Gastroesophageal sphincter (tissue), 3 donors: ENCODE measurements at regions not wholly inside any gene's neighbourhood (a gene's known extent, or its start where the extent isn't known, plus 50 kb on each side); places are given as distances from the start of the nearest gene placed in this dataset.

ENCODE experiments used
- EP300 ChIP-seq: sonication (generic); formaldehyde crosslinking; IDR thresholded peaks from one replicate; pipeline ENCODE4 v1.6.1; 2017; ENCODE audit warnings: antibody characterized with exemption, mild to moderate bottlenecking
- POLR2AphosphoS5 ChIP-seq: sonication (generic); formaldehyde crosslinking; IDR thresholded peaks from one replicate; pipeline ENCODE4 v1.6.1; 2017; ENCODE audit warnings: antibody characterized with exemption
- TF ChIP-seq, protein P1 (sequence below), 4 experiments: fragments of 200-600 bp in 2 of 4; fragments of 450-650 bp in 2 of 4; sonication (generic) in 1 of 4; IDR thresholded peaks; one replicate each; pipeline ENCODE4 v1.5.1; 2017 to 2019; ENCODE audit warnings: antibody characterized with exemption in 4 of 4, mild to moderate bottlenecking in 2 of 4, moderate library complexity in 2 of 4

DNA sequence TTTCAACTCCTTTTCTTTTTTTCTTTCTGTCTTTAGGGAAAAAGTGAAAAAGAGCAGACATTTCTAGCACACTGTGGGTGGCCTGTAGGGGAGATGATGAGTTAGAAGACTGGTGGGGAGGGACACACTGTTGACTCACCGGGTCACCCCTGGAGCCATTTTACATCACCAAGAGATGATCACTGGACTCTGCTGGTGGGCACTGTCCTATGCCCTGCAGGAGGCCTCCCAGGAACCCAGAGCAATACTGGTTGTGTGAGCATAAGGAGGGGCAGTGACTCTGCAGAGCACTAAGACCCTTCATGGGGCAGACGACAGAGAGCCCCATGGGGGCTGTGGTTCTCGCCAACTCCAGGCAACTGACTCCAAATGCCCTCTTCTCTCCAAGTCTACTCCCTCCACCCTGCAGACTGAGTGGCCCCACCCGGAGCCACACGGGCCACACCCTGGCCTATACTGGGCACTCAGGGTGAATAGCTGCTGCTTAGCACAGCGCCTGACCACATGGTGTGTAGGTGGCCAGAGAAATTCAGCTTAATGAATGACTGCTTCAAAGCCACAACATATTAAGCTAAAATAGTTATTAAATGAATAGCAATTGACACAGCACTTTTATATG, 177.5 kb downstream of the CDC5L start:
- TF ChIP-seq, protein P1, sequence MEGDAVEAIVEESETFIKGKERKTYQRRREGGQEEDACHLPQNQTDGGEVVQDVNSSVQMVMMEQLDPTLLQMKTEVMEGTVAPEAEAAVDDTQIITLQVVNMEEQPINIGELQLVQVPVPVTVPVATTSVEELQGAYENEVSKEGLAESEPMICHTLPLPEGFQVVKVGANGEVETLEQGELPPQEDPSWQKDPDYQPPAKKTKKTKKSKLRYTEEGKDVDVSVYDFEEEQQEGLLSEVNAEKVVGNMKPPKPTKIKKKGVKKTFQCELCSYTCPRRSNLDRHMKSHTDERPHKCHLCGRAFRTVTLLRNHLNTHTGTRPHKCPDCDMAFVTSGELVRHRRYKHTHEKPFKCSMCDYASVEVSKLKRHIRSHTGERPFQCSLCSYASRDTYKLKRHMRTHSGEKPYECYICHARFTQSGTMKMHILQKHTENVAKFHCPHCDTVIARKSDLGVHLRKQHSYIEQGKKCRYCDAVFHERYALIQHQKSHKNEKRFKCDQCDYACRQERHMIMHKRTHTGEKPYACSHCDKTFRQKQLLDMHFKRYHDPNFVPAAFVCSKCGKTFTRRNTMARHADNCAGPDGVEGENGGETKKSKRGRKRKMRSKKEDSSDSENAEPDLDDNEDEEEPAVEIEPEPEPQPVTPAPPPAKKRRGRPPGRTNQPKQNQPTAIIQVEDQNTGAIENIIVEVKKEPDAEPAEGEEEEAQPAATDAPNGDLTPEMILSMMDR (IDR thresholded peaks at IDR 0.05): no peak
- no peak for TF ChIP-seq EP300
- TF ChIP-seq POLR2AphosphoS5: no peak
